NCI-H774 (cell line): ENCODE measurements at regions not wholly inside any gene's neighbourhood (a gene's known extent, or its start where the extent isn't known, plus 50 kb on each side); places are given as distances from the start of the nearest gene placed in this dataset.
"Not testable (repeated sequence)": the region's sequence is repeated elsewhere in the genome, so short reads cannot be mapped to it uniquely, and the experiment has no call there.

Experiments used
- DNase-seq: peaks from one replicate; lab custom pipeline; 2025; lab: John Stamatoyannopoulos, UW

GRCh38 chr9:11506980-11507379 is 894.2 kb upstream of the PTPRD start:
- DNase-seq, result no peak

GRCh38 chr9:11537566-11537965 is 924.8 kb upstream of the PTPRD start:
- DNase-seq, result no peak

- no peak for DNase-seq
Measured at GRCh38 chr9:11542781-11543180, 930.0 kb upstream of the PTPRD start.

GRCh38 chr9:11546231-11546630 is 933.4 kb upstream of the PTPRD start:
- DNase-seq, result no peak

GRCh38 chr9:11549311-11549794 is 936.6 kb upstream of the PTPRD start:
- DNase-seq, result no peak

- no peak for DNase-seq
Measured at GRCh38 chr9:11551106-11551505, 938.3 kb upstream of the PTPRD start.

- no peak for DNase-seq
Measured at GRCh38 chr9:11558043-11558442, 945.2 kb upstream of the PTPRD start.

GRCh38 chr9:11559001-11559776 is 946.4 kb upstream of the PTPRD start:
- no peak for DNase-seq

GRCh38 chr9:11577522-11577921 is 964.7 kb upstream of the PTPRD start:
- no peak for DNase-seq

- no peak for DNase-seq
Measured at GRCh38 chr9:11595756-11596155, 983.0 kb upstream of the PTPRD start.

- DNase-seq, result no peak
Measured at GRCh38 chr9:11618241-11618805, 1005.5 kb upstream of the PTPRD start.

- DNase-seq, result no peak
Measured at GRCh38 chr9:11632691-11633090, 1019.9 kb upstream of the PTPRD start.

GRCh38 chr9:11646831-11647230 is 1034.0 kb upstream of the PTPRD start:
- no peak for DNase-seq

- no peak for DNase-seq
Measured at GRCh38 chr9:11653867-11654266, 1039.3 kb upstream of the TYRP1 start.

GRCh38 chr9:11663913-11664312 is 1029.3 kb upstream of the TYRP1 start:
- DNase-seq, result no peak

- DNase-seq, result no peak
Measured at GRCh38 chr9:11676821-11677220, 1016.4 kb upstream of the TYRP1 start.

GRCh38 chr9:11686733-11687132 is 1006.5 kb upstream of the TYRP1 start:
- DNase-seq, result no peak

- no peak for DNase-seq
Measured at GRCh38 chr9:11697126-11697525, 996.1 kb upstream of the TYRP1 start.

- DNase-seq, result no peak
Measured at GRCh38 chr9:11701706-11702105, 991.5 kb upstream of the TYRP1 start.

- no peak for DNase-seq
Measured at GRCh38 chr9:11702548-11702947, 990.6 kb upstream of the TYRP1 start.

GRCh38 chr9:11704198-11704597 is 989.0 kb upstream of the TYRP1 start:
- not testable (repeated sequence) for DNase-seq

- DNase-seq, result no peak
Measured at GRCh38 chr9:11708899-11709298, 984.3 kb upstream of the TYRP1 start.

- DNase-seq, result no peak
Measured at GRCh38 chr9:11709567-11709966, 983.6 kb upstream of the TYRP1 start.

GRCh38 chr9:11713077-11713476 is 980.1 kb upstream of the TYRP1 start:
- DNase-seq, result no peak
